NB4 (cell line): ENCODE measurements at regions not wholly inside any gene's neighbourhood (a gene's known extent, or its start where the extent isn't known, plus 50 kb on each side); places are given as distances from the start of the nearest gene placed in this dataset.

Source experiments
- POLR2A ChIP-seq: IDR thresholded peaks from 2 replicates; pipeline ENCODE4 v1.6.1; 2011; ENCODE audit warnings: mild to moderate bottlenecking; ENCODE audit not compliant: insufficient read length; ENCODE audit errors: extremely low read depth
- TF ChIP-seq, protein P1 (sequence below): IDR thresholded peaks from one replicate; pipeline ENCODE4 v1.5.1; 2012; ENCODE audit warnings: low read depth, low read length

DNA sequence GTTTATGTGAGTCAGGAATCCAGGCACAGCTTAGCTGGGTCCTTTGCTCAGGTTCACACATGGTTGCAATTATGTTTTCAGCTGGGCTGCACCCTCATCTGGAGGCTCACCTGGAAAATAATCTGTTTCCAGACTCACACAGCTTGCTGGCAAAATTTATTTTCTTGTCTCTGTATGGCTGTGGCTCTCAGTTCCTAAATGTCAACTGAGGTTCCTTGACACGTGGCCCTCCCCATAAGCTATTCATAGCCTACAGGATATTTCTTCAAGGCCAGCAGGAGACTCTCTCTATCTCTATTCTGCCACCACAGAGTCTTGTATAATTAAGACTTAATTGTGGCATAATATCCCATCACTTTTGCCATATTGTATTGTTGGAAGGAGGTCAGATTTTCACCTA lies 732.0 kb downstream of the CDH18 start:
- TF ChIP-seq, protein P1, sequence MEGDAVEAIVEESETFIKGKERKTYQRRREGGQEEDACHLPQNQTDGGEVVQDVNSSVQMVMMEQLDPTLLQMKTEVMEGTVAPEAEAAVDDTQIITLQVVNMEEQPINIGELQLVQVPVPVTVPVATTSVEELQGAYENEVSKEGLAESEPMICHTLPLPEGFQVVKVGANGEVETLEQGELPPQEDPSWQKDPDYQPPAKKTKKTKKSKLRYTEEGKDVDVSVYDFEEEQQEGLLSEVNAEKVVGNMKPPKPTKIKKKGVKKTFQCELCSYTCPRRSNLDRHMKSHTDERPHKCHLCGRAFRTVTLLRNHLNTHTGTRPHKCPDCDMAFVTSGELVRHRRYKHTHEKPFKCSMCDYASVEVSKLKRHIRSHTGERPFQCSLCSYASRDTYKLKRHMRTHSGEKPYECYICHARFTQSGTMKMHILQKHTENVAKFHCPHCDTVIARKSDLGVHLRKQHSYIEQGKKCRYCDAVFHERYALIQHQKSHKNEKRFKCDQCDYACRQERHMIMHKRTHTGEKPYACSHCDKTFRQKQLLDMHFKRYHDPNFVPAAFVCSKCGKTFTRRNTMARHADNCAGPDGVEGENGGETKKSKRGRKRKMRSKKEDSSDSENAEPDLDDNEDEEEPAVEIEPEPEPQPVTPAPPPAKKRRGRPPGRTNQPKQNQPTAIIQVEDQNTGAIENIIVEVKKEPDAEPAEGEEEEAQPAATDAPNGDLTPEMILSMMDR: no peak
- TF ChIP-seq POLR2A: no peak
